DND-41 (cell line): ENCODE measurements at regions not wholly inside any gene's neighbourhood (a gene's known extent, or its start where the extent isn't known, plus 50 kb on each side); places are given as distances from the start of the nearest gene placed in this dataset.

ENCODE experiments used
- ATAC-seq: fragments of 200-7000 bp; cut with Tn5 transposase; 3 replicates; pipeline ENCODE4 v1.9.1; 2021; ENCODE audit warnings: low read depth; ENCODE audit not compliant: insufficient read depth
- DNase-seq: peaks from one replicate; pipeline ENCODE4 v3.0.0-alpha.2; 2020
- H2AFZ ChIP-seq: 2 replicates; pipeline ENCODE4 v1.6.0; 2012; ENCODE audit warnings: low read depth, low read length
- H3K27ac ChIP-seq: 2 replicates; pipeline ENCODE4 v1.5.1; 2012; ENCODE audit warnings: low read length, inconsistent platforms
- H3K27me3 ChIP-seq: fragments of 200-600 bp; sonication (generic); 2 replicates; pipeline ENCODE4 v1.6.0; 2012; ENCODE audit warnings: low read length, mild to moderate bottlenecking, inconsistent platforms; ENCODE audit not compliant: insufficient read depth, poor library complexity
- H3K36me3 ChIP-seq: 2 replicates; pipeline ENCODE4 v1.5.1; 2012; ENCODE audit warnings: low read length, inconsistent platforms; ENCODE audit not compliant: insufficient read depth
- H3K4me1 ChIP-seq: 2 replicates; pipeline ENCODE4 v1.5.1; 2012; ENCODE audit warnings: mild to moderate bottlenecking, low read length; ENCODE audit not compliant: insufficient read depth
- H3K4me2 ChIP-seq: 2 replicates; pipeline ENCODE4 v1.6.0; 2012; ENCODE audit warnings: mild to moderate bottlenecking, moderate library complexity, low read length, inconsistent platforms; ENCODE audit not compliant: insufficient read depth
- H3K4me3 ChIP-seq, 2 experiments: fragments of 200-600 bp in 1 of 2; shearing (Covaris generic) in 1 of 2; 2 replicates each; pipeline ENCODE4 v1.5.1; 2012 to 2016; ENCODE audit warnings: inconsistent platforms in 2 of 2, low read length in 2 of 2, mild to moderate bottlenecking in 2 of 2, low read depth in 1 of 2, moderate library complexity in 1 of 2
- H3K79me2 ChIP-seq: 2 replicates; pipeline ENCODE4 v1.6.0; 2012; ENCODE audit warnings: low read length, inconsistent platforms; ENCODE audit not compliant: insufficient read depth
- H3K9ac ChIP-seq: 2 replicates; pipeline ENCODE4 v1.6.0; 2012; ENCODE audit warnings: low read depth, mild to moderate bottlenecking, inconsistent platforms, low read length, moderate library complexity
- H3K9me3 ChIP-seq: 2 replicates; pipeline ENCODE4 v1.5.1; 2012; ENCODE audit warnings: low read length, moderate library complexity, mild to moderate bottlenecking, inconsistent platforms; ENCODE audit not compliant: insufficient read depth, severe bottlenecking
- H4K20me1 ChIP-seq: 2 replicates; pipeline ENCODE4 v1.6.0; 2012; ENCODE audit warnings: low read length; ENCODE audit not compliant: insufficient read depth
- CTCF ChIP-seq: IDR thresholded peaks from 2 replicates; pipeline ENCODE4 v1.5.1; 2012; ENCODE audit warnings: borderline replicate concordance, low read length, moderate library complexity, mild to moderate bottlenecking; ENCODE audit not compliant: poor library complexity, severe bottlenecking; ENCODE audit errors: extremely low read depth
- EZH2 ChIP-seq: IDR thresholded peaks from 3 replicates; pipeline ENCODE4 v1.6.1; 2012; ENCODE audit warnings: borderline replicate concordance, low read depth, mild to moderate bottlenecking, moderate library complexity, low read length, inconsistent platforms; ENCODE audit not compliant: severe bottlenecking

- no peak for TF ChIP-seq EZH2
- TF ChIP-seq CTCF = no peak
- H2AFZ ChIP-seq = no peak overlapping the region
- no peaks in the 10 kb centered on the region for H3K4me1 ChIP-seq
- H3K9ac ChIP-seq = no peak overlapping the region
- no peaks in the 10 kb centered on the region for H3K36me3 ChIP-seq
- H3K4me2 ChIP-seq = no peak overlapping the region
- no peaks in the 10 kb centered on the region for H4K20me1 ChIP-seq
- DNase-seq (no peak), ATAC-seq (no peak)
- H3K9me3 ChIP-seq = no peaks in the 10 kb centered on the region
- no peaks in the 10 kb centered on the region for H3K27me3 ChIP-seq
- H3K27ac ChIP-seq = no peak overlapping the region
- no peak overlapping the region for H3K4me3 ChIP-seq
- H3K79me2 ChIP-seq = no peaks in the 10 kb centered on the region
Observed at GRCh38 chr4:32519060-32519459, 1798.9 kb downstream of the PCDH7 start.

GRCh38 chr4:32525420-32525819, 1805.3 kb downstream of the PCDH7 start:
- no peaks in the 10 kb centered on the region for H3K36me3 ChIP-seq
- TF ChIP-seq CTCF (no peak), EZH2 (no peak)
- no peak overlapping the region for H3K9ac ChIP-seq
- H3K4me3 ChIP-seq = no peak overlapping the region
- H3K4me1 ChIP-seq = no peaks in the 10 kb centered on the region
- H3K79me2 ChIP-seq = no peaks in the 10 kb centered on the region
- no peak overlapping the region for H3K27ac ChIP-seq
- H4K20me1 ChIP-seq = no peaks in the 10 kb centered on the region
- no peak for DNase-seq
- no peaks in the 10 kb centered on the region for H3K9me3 ChIP-seq
- no peaks in the 10 kb centered on the region for H3K27me3 ChIP-seq
- no peak for ATAC-seq
- no peak overlapping the region for H2AFZ ChIP-seq
- no peak overlapping the region for H3K4me2 ChIP-seq

GRCh38 chr4:32544846-32545245, 1824.7 kb downstream of the PCDH7 start:
- no peak for DNase-seq
- no peaks in the 10 kb centered on the region for H3K4me1 ChIP-seq
- no peak overlapping the region for H3K4me2 ChIP-seq
- no peaks in the 10 kb centered on the region for H3K9me3 ChIP-seq
- TF ChIP-seq CTCF (no peak), EZH2 (no peak)
- H3K79me2 ChIP-seq = no peaks in the 10 kb centered on the region
- H2AFZ ChIP-seq = no peak overlapping the region
- H3K27me3 ChIP-seq = no peaks in the 10 kb centered on the region
- no peak overlapping the region for H3K4me3 ChIP-seq
- no peaks in the 10 kb centered on the region for H4K20me1 ChIP-seq
- no peak overlapping the region for H3K27ac ChIP-seq
- no peak overlapping the region for H3K9ac ChIP-seq
- ATAC-seq = no peak
- no peaks in the 10 kb centered on the region for H3K36me3 ChIP-seq

- Histone ChIP-seq H2AFZ (no peak overlapping the region), H3K36me3 (no peaks in the 10 kb centered on the region), H3K4me1 (no peaks in the 10 kb centered on the region), H4K20me1 (no peaks in the 10 kb centered on the region), H3K4me2 (no peak overlapping the region), H3K79me2 (no peaks in the 10 kb centered on the region), H3K9ac (no peak overlapping the region), H3K9me3 (no peaks in the 10 kb centered on the region), H3K4me3 (no peak overlapping the region), H3K27me3 (no peaks in the 10 kb centered on the region), H3K27ac (no peak overlapping the region)
- TF ChIP-seq EZH2 (no peak), CTCF (no peak)
- ATAC-seq (no peak), DNase-seq (no peak)
Observed at GRCh38 chr4:32551943-32552342, 1831.8 kb downstream of the PCDH7 start.
